Endothelial cell (in vitro differentiated cells): ENCODE measurements at regions not wholly inside any gene's neighbourhood (a gene's known extent, or its start where the extent isn't known, plus 50 kb on each side); places are given as distances from the start of the nearest gene placed in this dataset.
"Not testable (repeated sequence)": the region's sequence is repeated elsewhere in the genome, so short reads cannot be mapped to it uniquely, and the experiment has no call there.

ENCODE experiments used
- DNase-seq: peaks from one replicate; pipeline ENCODE4 v3.0.0; 2021; ENCODE audit warnings: low spot score
- H3K27ac Mint-ChIP-seq: one replicate; pipeline ENCODE4 v1.8.0; 2021; ENCODE audit warnings: mixed read lengths, inconsistent platforms; ENCODE audit not compliant: unreplicated experiment
- H3K27me3 Mint-ChIP-seq: one replicate; pipeline ENCODE4 v1.8.0; 2021; ENCODE audit warnings: mild to moderate bottlenecking, moderate library complexity, mixed read lengths, inconsistent platforms; ENCODE audit not compliant: unreplicated experiment
- H3K36me3 Mint-ChIP-seq: one replicate; pipeline ENCODE4 v1.8.0; 2021; ENCODE audit warnings: mild to moderate bottlenecking, low read depth, mixed read lengths, inconsistent platforms; ENCODE audit not compliant: unreplicated experiment
- H3K4me1 Mint-ChIP-seq: one replicate; pipeline ENCODE4 v1.8.0; 2021; ENCODE audit warnings: mild to moderate bottlenecking, mixed read lengths, inconsistent platforms; ENCODE audit not compliant: unreplicated experiment
- H3K4me3 Mint-ChIP-seq: one replicate; pipeline ENCODE4 v1.8.0; 2021; ENCODE audit warnings: mild to moderate bottlenecking, mixed read lengths, inconsistent platforms; ENCODE audit not compliant: unreplicated experiment
- H3K9me3 Mint-ChIP-seq: one replicate; pipeline ENCODE4 v1.8.0; 2021; ENCODE audit warnings: mixed read lengths, inconsistent platforms; ENCODE audit not compliant: unreplicated experiment
- TF ChIP-seq, protein P1 (sequence below): fragments of 200-600 bp; sonication (generic); IDR thresholded peaks from one replicate; pipeline ENCODE4 v1.5.0; 2021; ENCODE audit warnings: antibody characterized with exemption; ENCODE audit not compliant: unreplicated experiment

DNA sequence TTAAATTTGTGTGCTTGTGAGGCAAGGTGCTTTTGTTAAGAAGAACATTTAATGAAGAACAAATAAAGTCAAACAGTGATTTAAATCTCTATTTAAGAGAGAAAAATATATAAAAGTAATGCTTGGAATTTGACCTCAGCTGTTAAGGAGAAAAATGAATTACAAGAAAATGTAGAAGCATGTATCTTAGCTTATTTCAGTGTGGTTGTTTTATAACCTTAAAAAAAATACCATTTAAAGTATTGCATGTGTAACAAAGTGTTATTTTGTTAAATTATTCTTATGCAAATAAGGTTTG, 537.0 kb upstream of the SPRY2 start:
- Mint-ChIP-seq H3K9me3 (no peaks in the 10 kb centered on the region), H3K4me1 (no peaks in the 10 kb centered on the region), H3K36me3 (no peaks in the 10 kb centered on the region), H3K4me3 (no peak overlapping the region), H3K27me3 (no peaks in the 10 kb centered on the region), H3K27ac (no peak overlapping the region)
- TF ChIP-seq, protein P1, sequence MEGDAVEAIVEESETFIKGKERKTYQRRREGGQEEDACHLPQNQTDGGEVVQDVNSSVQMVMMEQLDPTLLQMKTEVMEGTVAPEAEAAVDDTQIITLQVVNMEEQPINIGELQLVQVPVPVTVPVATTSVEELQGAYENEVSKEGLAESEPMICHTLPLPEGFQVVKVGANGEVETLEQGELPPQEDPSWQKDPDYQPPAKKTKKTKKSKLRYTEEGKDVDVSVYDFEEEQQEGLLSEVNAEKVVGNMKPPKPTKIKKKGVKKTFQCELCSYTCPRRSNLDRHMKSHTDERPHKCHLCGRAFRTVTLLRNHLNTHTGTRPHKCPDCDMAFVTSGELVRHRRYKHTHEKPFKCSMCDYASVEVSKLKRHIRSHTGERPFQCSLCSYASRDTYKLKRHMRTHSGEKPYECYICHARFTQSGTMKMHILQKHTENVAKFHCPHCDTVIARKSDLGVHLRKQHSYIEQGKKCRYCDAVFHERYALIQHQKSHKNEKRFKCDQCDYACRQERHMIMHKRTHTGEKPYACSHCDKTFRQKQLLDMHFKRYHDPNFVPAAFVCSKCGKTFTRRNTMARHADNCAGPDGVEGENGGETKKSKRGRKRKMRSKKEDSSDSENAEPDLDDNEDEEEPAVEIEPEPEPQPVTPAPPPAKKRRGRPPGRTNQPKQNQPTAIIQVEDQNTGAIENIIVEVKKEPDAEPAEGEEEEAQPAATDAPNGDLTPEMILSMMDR: no peak
- no peak for DNase-seq

DNA sequence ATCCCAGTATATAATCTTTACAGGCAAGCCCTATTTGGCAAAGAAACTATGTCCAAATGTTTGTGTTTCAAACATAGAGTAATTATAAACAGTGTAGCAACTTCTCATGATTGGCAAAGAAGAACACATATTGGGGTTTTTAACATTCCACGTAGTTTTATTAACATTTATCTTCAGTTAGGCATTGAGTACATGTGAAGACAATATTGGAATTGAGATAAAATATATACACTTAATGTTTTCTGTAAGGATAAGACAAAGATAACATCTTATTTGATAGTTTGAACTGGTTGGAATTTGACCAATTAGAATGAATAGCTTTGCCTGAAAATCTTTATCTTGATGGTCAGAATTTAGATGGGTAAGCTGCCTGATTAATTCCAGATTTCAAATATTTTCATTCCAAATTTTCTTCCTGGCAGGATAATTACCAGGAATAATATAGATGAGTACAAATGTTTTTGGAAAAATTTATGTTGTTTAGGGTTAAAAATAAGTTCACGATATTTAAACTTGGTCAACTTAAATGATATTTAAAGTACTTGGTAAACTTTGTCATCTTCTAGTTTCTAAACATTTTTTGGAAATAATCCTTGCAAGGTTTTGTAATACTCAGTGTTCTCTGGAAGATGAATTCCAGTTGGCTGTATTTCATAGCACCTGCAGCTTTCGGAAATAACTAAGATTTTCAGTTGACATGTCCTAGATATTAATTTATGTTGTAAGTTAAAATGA, 536.5 kb upstream of the SPRY2 start:
- Mint-ChIP-seq H3K4me1 (no peaks in the 10 kb centered on the region), H3K36me3 (no peaks in the 10 kb centered on the region), H3K9me3 (no peaks in the 10 kb centered on the region), H3K27me3 (no peaks in the 10 kb centered on the region), H3K4me3 (no peak overlapping the region), H3K27ac (no peak overlapping the region)
- DNase-seq: no peak
- TF ChIP-seq, protein P1: no peak

DNA sequence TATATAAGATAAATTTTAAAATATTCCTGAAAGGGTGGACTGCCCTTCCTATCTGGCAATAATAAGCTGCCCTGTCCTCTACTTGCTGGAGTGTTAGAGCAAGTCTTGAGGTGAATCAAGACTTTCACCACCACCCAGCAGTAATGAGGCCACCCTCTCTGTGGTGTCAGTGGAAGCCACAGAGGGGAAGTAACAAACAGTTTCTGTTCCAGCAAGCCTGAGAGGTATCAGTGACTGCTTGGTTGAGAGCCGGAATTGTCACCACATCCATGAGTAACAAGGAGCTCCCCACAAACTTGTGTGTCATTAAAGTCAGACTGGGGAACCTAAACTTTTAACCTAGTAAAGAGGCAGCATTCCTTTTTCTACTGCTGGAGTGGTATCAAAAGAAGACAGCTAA, 532.7 kb upstream of the SPRY2 start:
- Mint-ChIP-seq H3K4me1 (no peaks in the 10 kb centered on the region), H3K27me3 (no peaks in the 10 kb centered on the region), H3K36me3 (no peaks in the 10 kb centered on the region), H3K9me3 (no peaks in the 10 kb centered on the region), H3K27ac (no peak overlapping the region), H3K4me3 (no peak overlapping the region)
- no peak for DNase-seq
- TF ChIP-seq, protein P1: no peak

DNA sequence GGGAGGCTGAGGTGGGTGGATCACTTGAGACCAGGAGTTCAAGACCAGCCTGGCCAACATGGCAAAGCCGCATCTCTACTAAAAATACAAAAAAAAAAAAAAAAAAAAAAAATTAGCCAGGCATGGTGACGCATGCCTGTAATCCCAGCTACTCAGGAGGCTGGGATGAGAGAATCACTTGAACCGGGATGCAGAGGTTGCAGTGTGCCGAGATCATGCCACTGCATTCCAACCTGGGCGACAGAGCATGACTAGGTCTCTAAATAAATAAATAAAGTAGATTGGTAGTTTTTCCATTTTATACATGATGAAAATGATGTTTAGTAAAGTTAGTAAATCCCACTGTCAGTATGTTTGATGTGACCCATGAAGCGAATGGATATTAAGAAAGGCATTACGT, 531.0 kb upstream of the SPRY2 start:
- not testable (repeated sequence) for H3K36me3 Mint-ChIP-seq, H3K27me3 Mint-ChIP-seq, H3K9me3 Mint-ChIP-seq, DNase-seq, H3K4me1 Mint-ChIP-seq, H3K4me3 Mint-ChIP-seq, H3K27ac Mint-ChIP-seq

DNA sequence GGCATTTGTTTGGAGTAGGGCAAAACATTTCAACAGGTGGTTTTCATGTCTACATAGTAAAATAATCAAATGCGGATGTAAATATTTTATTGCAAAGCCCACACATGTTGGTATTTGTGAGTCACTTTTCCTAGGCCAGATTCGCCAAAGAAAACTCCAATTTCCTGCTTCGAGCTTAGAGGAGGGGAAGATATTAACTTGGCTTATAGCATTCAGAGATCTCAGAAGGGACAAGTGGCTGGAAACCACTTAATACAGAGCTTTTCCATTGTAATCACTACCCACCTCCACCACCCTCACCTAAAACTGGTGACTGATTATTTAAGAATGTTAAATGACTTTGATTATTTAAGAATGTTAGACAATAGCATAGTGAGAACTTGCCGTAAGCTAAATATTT, 530.6 kb upstream of the SPRY2 start:
- Mint-ChIP-seq H3K27me3 (no peaks in the 10 kb centered on the region), H3K27ac (no peak overlapping the region), H3K4me3 (no peak overlapping the region), H3K9me3 (no peaks in the 10 kb centered on the region), H3K36me3 (no peaks in the 10 kb centered on the region), H3K4me1 (no peaks in the 10 kb centered on the region)
- TF ChIP-seq, protein P1: no peak
- DNase-seq: no peak
